Astrocyte of the cerebellum (primary cell): ENCODE measurements at regions not wholly inside any gene's neighbourhood (a gene's known extent, or its start where the extent isn't known, plus 50 kb on each side); places are given as distances from the start of the nearest gene placed in this dataset.
A peak's percentile ranks its signal among the peaks of the same experiment; 100 is the strongest.

Source experiments
- DNase-seq: peaks from one replicate; pipeline ENCODE4 v3.0.0-alpha.2; 2011; ENCODE audit warnings: low read depth
- H3K4me3 ChIP-seq: 2 replicates; pipeline ENCODE4 v1.5.1; 2011; ENCODE audit warnings: mild to moderate bottlenecking, low read depth, low read length, moderate library complexity
- in situ Hi-C: cut with HindIII; loops from 2 replicates; pipeline ENCODE4 v1.10.0; 2017; ENCODE audit warnings: low sequenced_read_pairs
- TF ChIP-seq, protein P1 (sequence below): IDR thresholded peaks from 2 replicates; pipeline ENCODE4 v1.5.1; 2012; ENCODE audit warnings: low read length, low read depth, moderate library complexity, mild to moderate bottlenecking; ENCODE audit errors: missing control alignments

DNA sequence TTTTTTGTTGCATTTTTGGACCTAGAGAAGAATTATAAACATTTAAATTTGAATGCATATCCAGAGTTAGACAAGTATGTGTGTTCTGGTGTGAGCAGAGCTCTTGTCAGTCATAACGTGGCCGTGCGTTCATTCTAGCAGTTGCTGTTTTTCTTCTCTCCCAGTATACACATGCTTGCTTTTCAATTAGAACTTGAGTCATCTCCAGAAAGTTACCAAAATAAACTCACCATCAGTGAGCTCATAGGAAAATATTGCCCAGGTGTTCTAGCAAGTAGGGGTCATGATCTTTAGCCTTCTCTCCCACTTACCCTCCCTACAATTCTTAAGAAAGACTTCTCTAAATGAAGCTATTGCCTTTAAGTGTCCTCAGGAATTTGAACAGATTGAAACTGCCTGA is 247.5 kb upstream of the TUT7 start:
- DNase-seq: no peak
- no peak overlapping the region for H3K4me3 ChIP-seq
- in situ Hi-C loops: no loop called here
- TF ChIP-seq, protein P1, sequence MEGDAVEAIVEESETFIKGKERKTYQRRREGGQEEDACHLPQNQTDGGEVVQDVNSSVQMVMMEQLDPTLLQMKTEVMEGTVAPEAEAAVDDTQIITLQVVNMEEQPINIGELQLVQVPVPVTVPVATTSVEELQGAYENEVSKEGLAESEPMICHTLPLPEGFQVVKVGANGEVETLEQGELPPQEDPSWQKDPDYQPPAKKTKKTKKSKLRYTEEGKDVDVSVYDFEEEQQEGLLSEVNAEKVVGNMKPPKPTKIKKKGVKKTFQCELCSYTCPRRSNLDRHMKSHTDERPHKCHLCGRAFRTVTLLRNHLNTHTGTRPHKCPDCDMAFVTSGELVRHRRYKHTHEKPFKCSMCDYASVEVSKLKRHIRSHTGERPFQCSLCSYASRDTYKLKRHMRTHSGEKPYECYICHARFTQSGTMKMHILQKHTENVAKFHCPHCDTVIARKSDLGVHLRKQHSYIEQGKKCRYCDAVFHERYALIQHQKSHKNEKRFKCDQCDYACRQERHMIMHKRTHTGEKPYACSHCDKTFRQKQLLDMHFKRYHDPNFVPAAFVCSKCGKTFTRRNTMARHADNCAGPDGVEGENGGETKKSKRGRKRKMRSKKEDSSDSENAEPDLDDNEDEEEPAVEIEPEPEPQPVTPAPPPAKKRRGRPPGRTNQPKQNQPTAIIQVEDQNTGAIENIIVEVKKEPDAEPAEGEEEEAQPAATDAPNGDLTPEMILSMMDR: no peak

DNA sequence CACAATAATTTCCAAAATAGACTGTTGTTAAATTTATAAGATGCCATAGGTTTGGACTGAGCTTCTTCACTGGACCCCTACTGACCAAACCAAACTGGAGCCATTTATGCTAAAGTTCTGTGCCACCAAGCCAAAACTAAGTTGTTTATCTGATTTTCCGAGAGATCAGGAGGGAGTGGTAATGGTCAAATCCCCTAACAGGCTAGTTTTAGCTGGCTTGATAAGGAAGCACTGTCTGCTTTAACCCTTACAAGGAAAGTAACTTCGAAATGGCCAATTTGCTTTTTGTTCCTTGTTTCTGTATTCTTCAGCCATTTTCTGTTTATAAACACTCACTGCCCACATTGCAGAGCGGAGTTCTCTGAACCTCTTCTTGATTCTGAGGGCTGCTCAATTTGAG is 246.8 kb upstream of the TUT7 start:
- TF ChIP-seq, protein P1: no peak
- no peak for DNase-seq
- in situ Hi-C loops: no loop called here
- H3K4me3 ChIP-seq: no peak overlapping the region

GRCh38 chr9:86600291-86600690 is 246.1 kb upstream of the TUT7 start:
- peak; percentile 47 for DNase-seq
- no peak overlapping the region for H3K4me3 ChIP-seq
- in situ Hi-C loops: no loop called here

GRCh38 chr9:86599561-86599960 is 245.4 kb upstream of the TUT7 start:
- no peak for DNase-seq
- no peak overlapping the region for H3K4me3 ChIP-seq
- TF ChIP-seq, protein P1: no peak
- in situ Hi-C loops: no loop called here

More at GRCh38 chr9:86600291-86600690, 246.1 kb upstream of the TUT7 start:
- TF ChIP-seq, protein P1: no peak

DNA sequence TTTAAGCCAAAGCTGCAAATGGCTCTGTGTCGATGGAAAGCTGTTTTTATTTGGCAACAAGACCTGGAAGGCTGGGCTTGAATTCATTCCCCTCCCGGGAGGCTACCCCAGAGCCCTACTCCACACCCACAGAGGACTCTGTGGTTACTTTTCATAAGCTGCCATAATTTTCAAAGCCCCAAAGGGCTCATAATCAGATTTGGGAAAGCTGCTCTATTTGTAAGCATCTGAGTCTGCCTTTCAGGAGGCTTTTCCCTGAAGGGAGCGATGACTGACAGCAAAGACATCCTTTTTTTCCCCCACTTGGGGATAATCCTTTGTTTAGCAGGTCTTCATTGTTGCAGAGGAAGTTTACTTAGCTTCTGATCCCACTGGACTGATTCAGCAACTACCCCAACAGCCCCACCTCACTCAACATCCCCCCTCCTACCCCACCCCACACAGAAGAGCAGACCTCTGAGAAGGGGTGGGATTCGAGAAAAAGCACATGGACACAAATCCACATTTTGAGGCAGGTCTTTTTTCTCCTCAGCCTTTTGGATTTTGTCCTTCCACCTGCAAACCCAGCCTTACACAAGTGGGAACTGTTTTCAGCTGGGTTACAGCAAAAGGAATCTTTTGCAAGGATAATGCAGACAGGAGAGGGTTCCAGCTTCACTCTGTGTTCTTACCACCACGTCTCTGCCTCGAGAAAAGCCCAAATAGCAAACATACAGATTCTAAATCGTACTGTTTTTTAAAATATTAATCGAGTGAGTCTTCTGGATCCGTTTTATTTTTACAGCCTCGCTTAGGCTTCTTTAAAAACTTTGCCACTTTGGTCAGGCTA is 244.4 kb upstream of the TUT7 start:
- in situ Hi-C loops: no loop called here
- TF ChIP-seq, protein P1: no peak
- no peak for DNase-seq
- no peak overlapping the region for H3K4me3 ChIP-seq

- TF ChIP-seq, protein P1: no peak
These were observed 240.5 kb upstream of the TUT7 start for GRCh38 chr9:86594724-86595123.

More at GRCh38 chr9:86594724-86595123, 240.5 kb upstream of the TUT7 start:
- H3K4me3 ChIP-seq: no peak overlapping the region
- no peak for DNase-seq
- in situ Hi-C loops: no loop called here
